Kasumi-1 (cell line): ENCODE measurements at regions not wholly inside any gene's neighbourhood (a gene's known extent, or its start where the extent isn't known, plus 50 kb on each side); places are given as distances from the start of the nearest gene placed in this dataset.

ENCODE experiments used
- DNase-seq, 2 experiments: peaks; one replicate each; lab custom pipeline; 2025; lab: John Stamatoyannopoulos, UW

DNA sequence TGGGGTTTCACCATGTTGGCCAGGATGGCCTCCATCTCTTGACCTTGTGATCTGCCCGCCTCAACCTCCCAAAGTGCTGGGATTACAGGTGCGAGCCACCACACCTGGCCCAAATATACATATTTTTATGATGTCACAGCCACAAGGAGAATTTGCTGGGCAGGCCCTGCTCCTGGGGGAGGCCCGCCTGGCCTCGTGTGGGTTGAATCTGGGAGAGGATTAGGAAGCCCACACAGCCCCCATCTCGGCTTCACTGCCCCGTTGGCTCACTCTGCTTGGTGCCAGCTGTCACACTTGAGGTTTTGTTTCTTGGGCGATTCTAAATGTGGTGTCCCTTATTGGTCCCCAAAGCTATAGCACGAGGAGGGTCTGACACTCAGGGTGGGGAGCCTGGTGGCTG is 335.7 kb upstream of the AJAP1 start:
- no peak for DNase-seq

DNA sequence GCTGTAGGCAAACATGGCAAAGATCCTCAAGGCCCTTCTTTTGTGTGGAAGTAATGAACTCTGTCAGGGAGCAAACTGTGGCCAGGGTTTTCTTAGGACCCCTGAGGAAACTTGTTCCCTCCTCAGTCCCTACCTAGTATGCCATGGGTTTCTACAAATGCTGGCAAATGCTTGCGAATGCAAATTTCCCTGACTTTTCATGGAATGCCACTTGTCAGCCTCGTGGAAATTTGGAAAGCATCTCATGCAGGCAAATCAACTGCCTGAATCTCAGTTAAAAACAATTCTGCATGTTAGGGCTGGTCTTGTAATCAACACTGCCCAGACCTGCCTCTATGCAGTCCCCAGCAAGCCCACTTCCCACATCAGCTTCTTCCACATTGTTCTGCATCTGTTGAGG is 334.9 kb upstream of the AJAP1 start:
- DNase-seq: no peak

DNA sequence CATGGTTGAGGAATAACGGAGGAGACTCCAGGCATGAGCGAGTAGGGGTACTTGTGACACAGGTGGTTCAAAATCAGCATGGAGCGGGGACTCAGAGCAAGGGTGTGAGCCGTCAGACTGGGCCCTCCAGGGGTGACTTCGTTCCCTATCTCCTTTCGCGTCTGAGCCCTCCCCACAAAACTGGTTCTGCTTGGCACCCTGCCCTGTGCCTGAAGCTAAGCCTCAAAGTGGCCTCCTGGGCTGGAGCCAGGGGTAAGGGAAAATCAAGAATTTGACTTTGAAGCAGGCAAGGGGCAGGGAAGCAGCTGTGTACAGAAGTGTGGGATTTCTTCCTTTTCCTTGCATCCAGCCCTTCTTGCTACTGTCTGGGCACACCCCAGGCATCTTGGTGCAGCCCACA is 331.5 kb upstream of the AJAP1 start:
- no peak for DNase-seq

DNA sequence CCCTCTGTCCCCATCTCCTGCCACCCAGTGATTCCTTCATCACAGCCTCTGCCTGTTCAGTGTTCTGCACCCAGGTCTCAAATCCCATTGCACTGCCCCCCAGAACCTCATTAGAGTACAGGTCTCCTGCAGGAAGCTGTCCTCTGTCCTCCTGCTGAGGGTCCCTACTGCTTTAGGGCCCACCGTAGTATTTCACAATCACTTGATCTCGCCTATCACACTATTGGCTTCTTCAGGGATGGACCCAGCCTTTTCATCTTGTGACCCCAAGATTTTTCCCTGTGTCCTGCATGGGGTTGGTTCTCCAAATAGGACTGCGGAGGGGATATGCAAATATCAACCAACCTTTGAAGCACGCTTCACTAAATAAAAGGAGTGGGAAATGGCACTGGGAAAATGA is 331.1 kb upstream of the AJAP1 start:
- DNase-seq: no peak

DNA sequence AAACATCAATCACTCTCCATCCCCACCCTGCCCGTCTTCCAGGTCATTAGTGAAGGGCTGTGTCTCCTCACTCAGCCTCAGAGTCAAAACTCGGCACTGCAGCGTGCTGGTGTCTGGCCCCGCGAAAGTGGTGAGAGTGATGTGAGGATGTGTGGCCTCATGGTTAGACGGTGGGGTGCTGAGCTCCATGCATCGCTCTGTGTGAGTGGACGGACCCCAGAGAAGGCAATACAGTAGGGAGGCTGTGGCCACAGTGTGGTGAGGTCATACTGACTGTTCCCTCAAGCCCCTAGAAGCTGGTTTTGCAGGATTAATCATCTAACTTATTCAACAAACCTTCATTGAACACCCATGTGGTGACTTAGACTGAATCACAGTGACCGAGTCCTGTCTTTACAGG is 329.9 kb upstream of the AJAP1 start:
- DNase-seq: no peak

DNA sequence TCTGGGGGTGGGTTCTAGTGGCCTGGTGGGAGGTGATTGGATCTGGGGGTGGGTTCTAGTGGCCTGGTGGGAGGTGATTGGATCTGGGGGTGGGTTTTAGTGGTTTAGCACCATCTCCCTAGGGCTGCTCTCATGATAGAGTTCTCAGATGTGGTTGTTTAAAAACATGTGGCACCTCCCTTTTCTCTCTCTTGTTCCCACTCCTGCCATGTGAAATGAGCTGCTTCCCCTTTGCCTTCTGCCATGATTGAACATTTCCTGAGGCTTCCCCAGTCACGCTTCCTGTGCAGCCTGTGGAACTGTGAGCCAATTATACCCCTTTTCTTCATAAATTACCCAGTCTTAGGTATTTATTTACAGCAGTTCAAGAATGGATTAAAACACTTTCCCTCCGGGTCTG is 327.3 kb upstream of the AJAP1 start:
- no peak for DNase-seq

DNA sequence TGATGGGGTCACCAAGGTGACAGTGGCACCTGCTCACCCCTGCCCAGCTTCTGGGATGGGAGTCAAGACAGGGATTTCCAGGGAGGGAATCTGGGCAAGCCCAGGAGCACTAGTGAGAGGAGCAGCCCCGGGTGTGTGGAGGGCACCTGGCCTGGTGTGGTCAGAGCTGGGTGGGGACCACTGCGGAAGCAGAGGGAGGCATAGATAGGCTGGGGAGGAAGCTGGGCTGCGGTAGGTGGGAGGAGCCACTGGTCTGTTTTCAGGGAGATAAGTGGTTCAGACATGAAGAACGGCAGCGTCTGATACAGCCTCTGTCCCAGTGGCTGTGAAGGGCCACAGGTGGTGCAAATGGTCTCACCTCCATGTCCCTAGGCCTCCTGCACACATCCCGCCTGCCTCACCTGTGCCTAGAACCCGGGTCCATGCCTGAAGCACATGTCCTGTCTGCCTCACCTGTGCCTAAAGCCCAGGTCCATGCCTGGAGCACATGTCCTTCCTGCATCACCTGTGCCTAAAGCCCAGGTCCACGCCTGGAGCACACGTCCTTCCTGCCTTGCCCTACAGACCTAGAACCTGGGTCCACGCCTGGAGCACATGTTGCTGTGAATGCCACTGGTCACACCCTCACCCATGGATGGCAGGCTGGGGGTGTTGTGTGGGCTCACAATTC is 325.9 kb upstream of the AJAP1 start:
- DNase-seq: no peak

DNA sequence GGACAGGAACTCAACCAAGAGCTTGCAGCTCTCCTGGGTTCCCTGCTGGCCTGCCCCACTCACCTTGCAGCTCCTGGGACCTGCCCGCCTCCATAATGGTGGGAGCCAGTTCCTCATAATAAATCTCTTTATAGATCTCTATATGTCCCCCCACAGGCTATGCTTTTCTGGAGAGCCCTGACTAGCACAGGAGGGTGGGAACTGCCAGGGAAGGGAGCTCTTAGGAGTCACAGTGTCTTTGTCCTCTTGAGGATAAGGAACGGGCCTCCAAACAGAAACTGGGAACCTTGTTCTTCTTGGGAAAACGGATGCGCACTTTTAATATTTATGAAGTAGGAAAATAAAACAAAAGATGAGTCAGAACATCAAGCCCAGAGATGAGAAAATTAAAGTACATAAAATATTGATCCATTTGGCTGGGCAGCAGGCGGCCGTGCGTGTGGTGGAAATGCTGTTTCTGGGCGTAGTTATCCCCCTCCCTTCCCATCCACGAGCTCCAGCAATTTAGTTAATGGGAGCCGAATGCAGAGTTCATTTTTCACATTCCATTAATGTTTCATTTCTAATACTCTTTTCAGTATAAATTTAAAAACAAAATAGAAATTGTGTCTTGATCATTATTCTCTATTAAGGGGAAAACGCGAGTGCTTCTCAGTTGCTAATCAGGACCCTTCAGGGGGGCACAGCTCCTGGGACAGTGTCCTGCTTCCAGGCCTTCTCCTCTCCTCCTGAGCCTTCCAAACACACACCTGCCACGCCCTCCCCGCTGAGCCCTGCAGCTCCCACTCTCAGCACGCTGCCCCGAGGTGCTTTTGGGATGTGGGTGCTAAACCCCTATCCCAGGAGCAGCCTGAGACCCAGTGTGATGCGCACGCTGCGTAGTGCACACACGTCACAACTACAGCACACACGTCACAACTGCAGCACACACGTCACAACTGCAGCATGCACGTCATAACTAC is 323.3 kb upstream of the AJAP1 start:
- no peak for DNase-seq

DNA sequence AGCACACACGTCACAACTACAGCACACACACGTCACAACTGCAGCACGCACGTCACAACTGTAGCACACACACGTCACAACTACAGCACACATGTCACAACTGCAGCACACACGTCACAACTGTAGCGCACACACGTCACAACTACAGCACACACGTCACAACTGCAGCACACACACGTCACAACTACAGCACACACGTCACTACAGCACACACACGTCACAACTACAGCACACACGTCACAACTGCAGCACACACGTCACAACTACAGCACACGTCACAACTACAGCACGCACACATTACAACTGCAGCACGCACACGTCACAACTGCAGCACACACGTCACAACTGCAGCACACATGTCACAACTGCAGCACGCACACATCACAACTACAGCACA is 322.6 kb upstream of the AJAP1 start:
- DNase-seq: no peak

DNA sequence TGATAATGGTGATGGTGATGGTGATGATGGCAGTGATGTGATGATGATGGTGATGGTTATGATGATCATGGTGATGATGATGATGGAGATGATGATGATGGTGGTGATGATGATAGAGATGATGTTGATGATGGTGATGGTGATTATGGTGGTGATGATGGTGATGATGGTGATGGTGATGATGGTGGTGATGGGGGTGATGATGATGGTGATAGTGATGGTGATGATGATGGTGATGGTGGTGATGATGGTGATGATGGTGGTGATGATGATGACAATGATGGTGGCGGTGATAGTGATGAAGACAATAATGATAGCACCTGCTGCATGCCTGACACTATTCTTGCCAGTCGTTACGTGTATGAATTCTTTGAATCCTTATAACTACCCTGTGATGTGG is 317.9 kb upstream of the AJAP1 start:
- no peak for DNase-seq

DNA sequence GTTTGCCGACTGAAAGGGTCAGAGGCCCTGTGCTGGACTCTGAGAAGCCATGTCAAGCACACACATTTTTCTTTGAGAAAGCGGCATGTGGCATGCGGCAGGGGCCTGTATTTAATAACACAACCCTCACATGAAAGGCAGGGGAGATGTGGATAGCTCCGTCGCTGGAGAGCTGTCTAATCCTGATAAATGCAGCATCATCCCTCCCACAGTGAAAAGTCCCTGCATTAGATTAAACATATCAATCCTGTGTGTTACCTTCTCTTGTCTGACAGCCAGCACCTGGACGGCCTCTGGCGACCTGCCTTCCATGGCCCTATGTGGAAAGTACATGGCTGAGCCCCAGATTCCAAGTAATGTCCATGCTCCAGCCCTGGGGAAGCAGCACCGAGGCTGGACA is 313.0 kb upstream of the AJAP1 start:
- no peak for DNase-seq

DNA sequence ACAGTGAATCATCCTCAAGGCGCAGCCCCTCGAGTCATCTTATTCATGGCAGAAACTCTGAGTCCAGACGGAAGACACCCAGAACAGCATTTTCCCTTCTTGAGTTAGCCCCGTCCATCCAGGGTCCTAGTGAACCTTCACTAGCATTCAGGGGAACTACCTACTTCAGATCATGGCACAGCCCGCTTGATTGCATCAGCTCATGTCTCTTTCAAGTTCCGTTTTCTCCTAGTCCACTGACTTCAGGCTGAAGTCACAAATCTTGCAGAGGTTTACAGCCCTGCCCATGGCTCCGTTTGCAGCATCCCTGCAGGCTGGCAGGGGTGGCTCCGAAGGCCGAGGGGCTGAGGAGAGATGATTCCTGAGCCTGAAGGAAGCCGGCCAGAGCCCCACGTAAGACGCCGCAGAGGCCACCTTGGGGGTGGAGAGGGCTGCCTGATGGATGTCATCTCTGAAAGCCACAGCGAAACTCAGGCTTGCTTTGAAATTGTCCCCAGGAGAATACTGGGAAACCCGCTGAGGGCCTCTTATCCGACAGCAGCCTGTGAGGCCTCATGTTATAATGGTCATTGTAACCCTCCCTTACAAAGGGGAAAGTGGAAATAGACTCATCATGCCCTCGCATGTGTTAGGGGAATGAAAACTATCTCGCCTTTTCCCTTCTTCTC is 310.2 kb upstream of the AJAP1 start:
- DNase-seq: no peak

DNA sequence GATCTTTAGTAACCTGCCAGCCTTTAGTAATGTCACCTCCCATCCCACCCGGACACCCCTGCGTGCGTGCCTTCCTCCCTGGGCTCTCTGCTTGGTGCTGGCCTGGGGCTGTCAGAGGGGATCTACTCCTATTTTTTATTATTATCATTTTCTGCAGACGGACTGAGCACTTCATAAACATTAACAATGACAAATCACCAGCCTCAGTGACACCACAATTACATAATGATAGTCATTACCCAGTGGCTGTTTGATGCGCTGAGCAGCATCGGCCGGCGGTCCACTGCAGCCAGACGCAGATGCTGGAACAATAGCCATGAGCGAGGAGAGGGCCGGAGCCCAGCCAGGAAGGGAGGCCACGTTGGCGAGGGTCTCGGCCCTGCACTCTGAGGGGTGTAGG is 309.3 kb upstream of the AJAP1 start:
- DNase-seq: no peak

DNA sequence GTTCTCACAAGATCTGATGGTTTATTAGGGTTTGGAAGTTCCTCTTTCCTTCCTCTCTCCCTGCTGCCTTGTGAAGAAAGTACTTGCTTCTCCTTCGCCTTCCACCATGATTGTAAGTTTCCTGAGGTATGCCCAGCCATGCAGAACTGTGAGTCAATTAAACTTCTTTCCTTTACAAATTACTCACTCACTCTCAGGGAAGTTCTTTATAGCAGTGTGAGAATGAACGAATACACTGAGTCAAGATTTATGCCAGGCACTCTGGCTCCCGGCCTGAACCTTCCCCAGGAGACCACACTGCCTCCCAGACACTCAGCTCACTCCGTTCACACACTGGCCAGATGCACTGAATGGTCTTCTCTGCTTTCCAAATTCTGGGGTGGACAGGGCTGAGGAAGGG is 308.3 kb upstream of the AJAP1 start:
- no peak for DNase-seq

DNA sequence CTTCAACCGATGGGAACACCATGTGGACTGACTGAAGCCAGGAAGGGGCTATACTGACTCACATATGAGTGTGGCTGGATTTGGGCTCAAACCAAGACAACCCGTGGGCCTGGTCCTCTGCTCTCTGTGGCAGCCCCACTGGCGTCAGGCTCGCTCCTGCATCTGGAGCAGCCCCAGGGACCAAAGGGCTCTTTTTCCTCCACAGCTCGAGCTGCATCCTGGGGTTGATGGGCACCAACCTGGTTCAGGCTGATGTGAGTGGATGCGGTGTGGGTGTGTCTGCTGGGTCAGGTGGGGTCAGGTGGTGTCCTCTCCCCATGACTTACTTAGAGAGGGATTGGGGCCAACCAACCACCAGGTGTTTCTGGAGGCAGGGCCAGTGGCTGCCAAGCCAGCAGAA is 303.0 kb upstream of the AJAP1 start:
- no peak for DNase-seq

DNA sequence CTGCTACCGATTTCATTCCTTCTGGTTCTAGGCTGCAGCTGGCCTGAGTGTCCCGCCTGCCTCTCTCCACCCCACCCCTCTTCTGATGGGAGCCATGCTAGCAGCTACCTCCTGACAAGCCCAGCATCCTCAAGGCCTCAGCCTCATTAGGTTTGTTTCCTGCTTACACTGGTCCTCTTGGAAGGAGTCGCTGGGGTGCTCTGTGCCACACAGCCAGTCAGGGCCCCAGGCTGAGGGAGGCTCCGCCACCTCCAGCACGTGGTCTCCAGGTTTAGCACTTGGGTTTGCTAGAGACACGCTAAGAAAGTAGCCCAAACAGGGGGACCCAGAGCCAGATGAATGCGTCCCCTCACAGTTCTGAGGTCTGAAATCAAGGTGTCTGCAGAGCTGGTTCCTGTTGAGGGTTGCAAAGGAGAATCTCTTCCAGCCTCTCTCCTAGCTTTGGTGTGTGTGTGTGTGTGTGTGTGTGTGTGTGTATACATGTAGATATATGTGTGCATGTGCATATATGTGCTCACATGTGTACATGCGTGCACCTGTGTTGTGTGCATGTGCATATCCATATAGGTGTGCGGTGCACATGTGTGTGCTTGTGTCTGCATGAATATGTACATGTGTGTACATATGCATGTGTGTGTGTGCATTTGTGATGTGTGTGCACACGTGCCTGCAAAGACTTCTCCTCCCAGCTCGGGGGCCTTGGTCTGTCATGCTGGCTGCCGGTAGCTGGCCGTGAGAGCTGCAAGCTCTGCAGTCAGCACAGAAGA is 301.1 kb upstream of the AJAP1 start:
- DNase-seq: no peak

DNA sequence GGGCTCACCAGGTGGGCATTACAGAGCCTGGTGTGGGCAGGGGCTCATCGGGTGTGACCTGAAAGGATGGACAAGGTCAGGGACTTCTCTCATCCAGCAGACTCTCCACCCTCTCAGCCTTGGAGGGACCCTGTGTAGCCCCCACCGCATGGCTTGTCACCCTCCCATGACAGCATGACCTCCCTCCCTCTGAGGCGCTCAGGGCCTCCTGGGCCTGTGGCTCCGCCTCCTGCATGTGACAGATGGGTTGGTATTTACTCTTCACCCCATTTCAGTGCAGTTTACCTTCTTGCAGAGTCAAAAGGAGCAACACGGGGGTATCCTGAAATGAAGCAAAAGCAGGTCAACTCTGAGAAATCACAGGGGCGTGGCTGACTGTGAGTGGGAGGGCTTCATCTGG is 298.6 kb upstream of the AJAP1 start:
- no peak for DNase-seq

DNA sequence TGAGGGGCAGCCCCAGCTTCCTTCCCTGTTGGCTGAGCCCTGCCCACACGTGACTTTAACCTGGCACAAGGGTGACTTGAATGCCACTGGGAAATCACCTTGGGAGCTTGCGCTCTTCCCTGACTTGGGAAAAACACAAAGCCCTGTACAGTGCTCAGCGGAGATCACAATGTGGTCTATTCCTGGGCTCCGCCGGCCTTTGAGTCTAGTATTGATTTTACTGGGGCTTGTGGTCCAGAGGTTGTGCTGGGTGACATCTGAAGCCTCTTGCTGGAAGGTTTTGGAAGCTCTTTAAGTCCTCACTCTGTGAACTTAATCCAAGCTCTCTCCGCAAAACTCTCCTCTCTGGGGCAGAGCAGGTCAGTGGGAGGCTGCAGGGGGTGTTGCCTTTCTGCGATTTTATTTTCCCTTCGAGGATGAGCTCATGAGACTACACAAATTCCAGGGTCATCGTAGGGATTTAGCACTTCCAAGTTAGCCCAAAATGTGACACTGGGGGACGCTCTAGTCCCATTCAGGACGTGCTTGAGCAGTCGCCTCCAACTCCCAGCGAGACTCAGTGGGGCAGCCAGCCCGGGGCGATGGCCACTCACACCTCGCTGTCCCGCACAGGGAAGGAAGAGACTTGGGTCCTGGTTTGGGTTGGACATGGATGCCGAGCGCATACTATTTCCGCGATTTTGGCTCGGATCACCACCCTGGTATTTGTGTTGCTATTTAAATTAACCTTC is 291.9 kb upstream of the AJAP1 start:
- DNase-seq: no peak

DNA sequence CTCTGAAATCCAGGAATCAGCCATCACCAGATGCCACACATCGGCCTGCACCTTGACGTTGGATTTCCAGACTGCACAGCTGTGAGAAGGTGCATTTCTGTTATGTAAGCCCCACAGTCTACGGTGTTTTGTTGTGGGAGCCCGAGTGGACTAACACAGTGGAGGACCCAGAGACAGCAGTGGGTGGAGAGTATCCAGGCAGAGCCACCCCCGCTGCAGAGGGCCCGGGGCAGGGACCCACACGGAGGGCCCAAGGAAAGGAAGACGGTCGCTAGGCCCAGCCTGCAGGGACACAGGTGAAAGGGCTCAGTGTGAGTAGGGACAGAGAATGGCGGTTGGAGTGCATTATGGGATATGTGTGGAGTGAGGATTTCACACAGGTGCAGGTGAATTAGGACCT is 288.3 kb upstream of the AJAP1 start:
- DNase-seq: no peak

DNA sequence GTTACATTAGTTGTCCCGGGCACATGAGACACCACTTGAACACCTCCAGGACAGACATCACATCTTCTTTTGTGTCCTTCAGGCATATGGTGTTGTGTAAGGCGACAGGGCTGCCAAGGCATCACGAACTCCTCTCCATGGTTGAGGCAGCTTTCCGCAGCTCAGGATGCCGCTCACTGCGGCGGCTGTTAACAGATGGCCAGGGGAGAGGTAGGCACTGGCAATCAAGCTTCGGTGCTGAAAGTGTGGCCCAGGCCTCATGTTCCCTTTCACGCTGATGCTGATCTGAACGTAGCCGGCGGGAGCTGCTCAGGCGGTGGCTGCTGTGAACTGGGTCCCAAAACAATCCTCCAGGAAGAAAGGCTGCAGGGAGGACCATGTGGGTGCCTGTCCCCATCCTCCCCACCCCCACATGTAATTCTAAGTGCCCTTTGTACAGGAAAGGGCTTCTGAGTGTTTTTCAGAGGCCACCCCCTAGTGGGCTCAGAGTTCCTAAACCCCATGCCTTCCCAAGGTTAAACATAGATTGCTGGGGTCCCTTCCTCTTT is 287.1 kb upstream of the AJAP1 start:
- DNase-seq: no peak

DNA sequence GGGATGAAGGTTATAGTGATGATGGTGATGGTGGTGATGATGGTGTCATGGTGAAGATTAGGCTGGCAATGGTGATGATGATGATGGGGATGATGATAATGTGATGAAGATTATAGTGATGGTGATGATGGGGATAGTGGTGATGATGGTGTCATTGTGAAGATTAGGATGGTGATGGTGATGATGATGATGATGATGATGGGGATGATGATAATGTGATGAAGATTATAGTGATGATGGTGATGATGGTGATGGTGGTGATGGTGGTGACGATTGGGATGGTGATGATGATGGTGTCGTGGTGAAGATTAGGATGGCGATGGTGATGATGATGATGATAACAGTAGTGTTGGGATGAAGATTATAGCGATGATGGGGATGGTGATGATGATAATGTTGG is 285.1 kb upstream of the AJAP1 start:
- no peak for DNase-seq
